ENCODE measurements at regions not wholly inside any gene's neighbourhood (a gene's known extent, or its start where the extent isn't known, plus 50 kb on each side); places are given as distances from the start of the nearest gene placed in this dataset.
"Not testable (repeated sequence)": the region's sequence is repeated elsewhere in the genome, so short reads cannot be mapped to it uniquely, and the experiment has no call there.

GRCh38 chr2:104976603-104977120 lies 61.2 kb upstream of the MRPS9 start:
- peak in 2 of 58 donors; percentile 2 to 5 for DNase-seq

GRCh38 chr2:104977958-104978357 lies 59.9 kb upstream of the MRPS9 start:
- DNase-seq, result no peak

GRCh38 chr2:104979786-104980185 lies 58.1 kb upstream of the MRPS9 start:
- DNase-seq, result not testable (repeated sequence)

- DNase-seq, result peak in 1 of 58 donors; percentile 3
Measured at GRCh38 chr2:104982111-104982510, 55.8 kb upstream of the MRPS9 start.

Measured in anterior cingulate cortex (tissue), 58 donors.